Endothelial cell of umbilical vein (primary cell): ENCODE measurements at regions not wholly inside any gene's neighbourhood (a gene's known extent, or its start where the extent isn't known, plus 50 kb on each side); places are given as distances from the start of the nearest gene placed in this dataset.
"Not testable (repeated sequence)": the region's sequence is repeated elsewhere in the genome, so short reads cannot be mapped to it uniquely, and the experiment has no call there.

ENCODE experiments used
- BruUV-seq: library from RNA; stranded (reverse); fragments of 400-500 nt; replicated peaks from 2 replicates; lab custom pipeline; 2021; lab: Mats Ljungman, UMichigan
- CTCF ChIA-PET: fragments of 300-600, 350-600 bp; sonication (Branson Sonifier 250); formaldehyde crosslinking; loops from one replicate; lab custom pipeline; 2021; ENCODE audit warnings: antibody characterized with exemption, inconsistent platforms; lab: Charles Lee
- POLR2A ChIA-PET: fragments of 300-600, 350-600 bp; sonication (Branson Sonifier 250); formaldehyde crosslinking; loops from one replicate; lab custom pipeline; 2021; ENCODE audit warnings: antibody characterized with exemption, inconsistent platforms; lab: Charles Lee
- DNase-seq: peaks from one replicate; pipeline ENCODE4 v3.0.0-alpha.2; 2011; ENCODE audit warnings: low read depth, low spot score
- FAIRE-seq: peaks from 2 replicates; lab custom pipeline; 2011; peaks lifted over from hg19 to GRCh38; lab: Jason Lieb, UNC
- H2AFZ ChIP-seq: 2 replicates; pipeline ENCODE4 v1.6.0; 2012; ENCODE audit warnings: low read depth, low read length, control low read depth, inconsistent platforms
- H3K27ac ChIP-seq: 2 replicates; pipeline ENCODE4 v1.5.1; 2011; ENCODE audit warnings: low read depth, mild to moderate bottlenecking, control low read depth, low read length, moderate library complexity; ENCODE audit not compliant: insufficient read depth
- H3K27me3 ChIP-seq, 2 experiments: 2 replicates each; pipeline versions ENCODE4 v1.6.0 to v1.6.1; 2011; ENCODE audit warnings: low read length in 2 of 2, mixed read lengths in 1 of 2; ENCODE audit not compliant: control insufficient read depth in 2 of 2, insufficient read depth in 2 of 2
- H3K36me3 ChIP-seq, 2 experiments: 2 replicates in 1 of 2; 3 replicates in 1 of 2; pipeline ENCODE4 v1.5.1; 2011; ENCODE audit warnings: low read length in 2 of 2, mild to moderate bottlenecking in 1 of 2, moderate library complexity in 1 of 2; ENCODE audit not compliant: control insufficient read depth in 2 of 2, insufficient read depth in 2 of 2; ENCODE audit errors: extremely low read depth in 1 of 2
- H3K4me1 ChIP-seq: 3 replicates; pipeline ENCODE4 v1.5.1; 2011; ENCODE audit warnings: mild to moderate bottlenecking, low read length; ENCODE audit not compliant: control insufficient read depth, insufficient read depth; ENCODE audit errors: extremely low read depth
- H3K4me2 ChIP-seq: 2 replicates; pipeline ENCODE4 v1.6.1; 2011; ENCODE audit warnings: low read length, control low read depth, mixed read lengths; ENCODE audit not compliant: insufficient read depth
- H3K4me3 ChIP-seq, 3 experiments: fragments of 200-600 bp in 1 of 3; sonication (generic), shearing (Covaris generic) in 1 of 3; replicated peaks in 1 of 3; 2 replicates each; pipeline ENCODE4 v1.5.1; 2011 to 2016; ENCODE audit warnings: control low read depth in 3 of 3, low read length in 3 of 3, mild to moderate bottlenecking in 2 of 3, inconsistent platforms in 1 of 3, low read depth in 1 of 3, moderate library complexity in 1 of 3; ENCODE audit not compliant: insufficient read depth in 1 of 3
- H3K79me2 ChIP-seq: 2 replicates; pipeline ENCODE4 v1.6.0; 2012; ENCODE audit warnings: low read length, inconsistent platforms; ENCODE audit not compliant: control insufficient read depth, insufficient read depth
- H3K9ac ChIP-seq: replicated peaks from 2 replicates; pipeline ENCODE3; 2011; ENCODE audit warnings: low read length, control low read depth; ENCODE audit not compliant: insufficient read depth; ENCODE audit errors: extremely low read depth
- H3K9me1 ChIP-seq: replicated peaks from 3 replicates; pipeline ENCODE4 v1.6.0; 2011; ENCODE audit warnings: mild to moderate bottlenecking, low read length; ENCODE audit not compliant: control insufficient read depth, insufficient read depth; ENCODE audit errors: extremely low read depth
- H3K9me3 ChIP-seq: replicated peaks from 2 replicates; pipeline ENCODE4 v1.5.1; 2012; ENCODE audit warnings: low read length, inconsistent platforms; ENCODE audit not compliant: control insufficient read depth, insufficient read depth
- H4K20me1 ChIP-seq: replicated peaks from 2 replicates; pipeline ENCODE3; 2011; ENCODE audit warnings: mild to moderate bottlenecking, low read length; ENCODE audit not compliant: control insufficient read depth, insufficient read depth; ENCODE audit errors: extremely low read depth
- dilution Hi-C: fragments of 300-500 bp; cut with MboI; formaldehyde crosslinking; loops from one replicate; pipeline ENCODE4 v1.15.0; 2019; ENCODE audit warnings: low sequenced_read_pairs; ENCODE audit not compliant: extremely low pct_ligation_motif_present
- intact Hi-C: fragments of 100-400 bp; cut with micrococcal nuclease; formaldehyde crosslinking; loops from one replicate; pipeline ENCODE4 v1.10.0; 2022

- H3K36me3 ChIP-seq, POLR2A ChIA-PET, H3K4me1 ChIP-seq, BruUV-seq, H3K27ac ChIP-seq, H2AFZ ChIP-seq, H3K9me1 ChIP-seq, H3K9ac ChIP-seq, CTCF ChIA-PET, H3K79me2 ChIP-seq, H3K4me3 ChIP-seq, H3K9me3 ChIP-seq, H3K27me3 ChIP-seq, dilution Hi-C loops, H4K20me1 ChIP-seq, intact Hi-C loops, H3K4me2 ChIP-seq, DNase-seq: not testable (repeated sequence)
- FAIRE-seq: peak; percentile 8
These were observed 87.5 kb downstream of the HSFY2 start for GRCh38 chrY:18686027-18686426.

- H3K27ac ChIP-seq, BruUV-seq, FAIRE-seq, H3K79me2 ChIP-seq, H3K4me1 ChIP-seq, H4K20me1 ChIP-seq, H3K36me3 ChIP-seq, H3K4me2 ChIP-seq, H3K9ac ChIP-seq, DNase-seq, H2AFZ ChIP-seq, CTCF ChIA-PET, H3K9me3 ChIP-seq, intact Hi-C loops, H3K4me3 ChIP-seq, H3K27me3 ChIP-seq, H3K9me1 ChIP-seq, POLR2A ChIA-PET, dilution Hi-C loops: not testable (repeated sequence)
These were observed 85.2 kb downstream of the HSFY2 start for GRCh38 chrY:18688362-18688761.

GRCh38 chrY:18689420-18689819, 84.1 kb downstream of the HSFY2 start:
- H3K9me1 ChIP-seq, CTCF ChIA-PET, FAIRE-seq, H3K9me3 ChIP-seq, H3K79me2 ChIP-seq, H4K20me1 ChIP-seq, DNase-seq, H2AFZ ChIP-seq, H3K4me1 ChIP-seq, H3K27ac ChIP-seq, intact Hi-C loops, dilution Hi-C loops, H3K27me3 ChIP-seq, H3K36me3 ChIP-seq, POLR2A ChIA-PET, H3K4me3 ChIP-seq, H3K4me2 ChIP-seq, H3K9ac ChIP-seq, BruUV-seq: not testable (repeated sequence)

- intact Hi-C loops, H3K4me1 ChIP-seq, CTCF ChIA-PET, H3K36me3 ChIP-seq, dilution Hi-C loops, H2AFZ ChIP-seq, FAIRE-seq, H4K20me1 ChIP-seq, BruUV-seq, H3K4me3 ChIP-seq, H3K27ac ChIP-seq, H3K27me3 ChIP-seq, POLR2A ChIA-PET, H3K9me3 ChIP-seq, H3K4me2 ChIP-seq, H3K9me1 ChIP-seq, H3K79me2 ChIP-seq, DNase-seq, H3K9ac ChIP-seq: not testable (repeated sequence)
These were observed 83.5 kb downstream of the HSFY2 start for GRCh38 chrY:18689890-18690593.
